SK-N-SH (cell line): ENCODE measurements at regions not wholly inside any gene's neighbourhood (a gene's known extent, or its start where the extent isn't known, plus 50 kb on each side); places are given as distances from the start of the nearest gene placed in this dataset.

Source experiments
- CTCF ChIA-PET: fragments of 300-600, 350-600 bp; formaldehyde crosslinking; extraction: SDS; loops from one replicate; lab custom pipeline; 2021; lab: Yijun Ruan, JAX
- POLR2A ChIA-PET: fragments of 350-600 bp; sonication (Branson Sonifier 250); formaldehyde crosslinking; extraction: SDS; loops from one replicate; lab custom pipeline; 2020; ENCODE audit warnings: antibody characterized with exemption, inconsistent platforms; lab: Yijun Ruan, JAX
- DNase-seq: peaks from one replicate; pipeline ENCODE4 v3.0.0; 2012
- H2AFZ ChIP-seq: fragments of 200-600 bp; sonication (generic); 2 replicates; pipeline ENCODE4 v1.8.1; 2016; ENCODE audit warnings: antibody characterized with exemption, mild to moderate bottlenecking, low read depth
- H3F3A ChIP-seq: fragments of 200-600 bp; sonication (generic); replicated peaks from 2 replicates; pipeline ENCODE3; 2016; ENCODE audit warnings: antibody characterized with exemption, mild to moderate bottlenecking; ENCODE audit not compliant: insufficient read depth
- H3K27ac ChIP-seq, 2 experiments: fragments of 200-500 bp in 1 of 2; fragments of 200-600 bp in 1 of 2; sonication (Bioruptor generic) in 1 of 2; sonication (generic), shearing (Covaris generic) in 1 of 2; 2 replicates each; pipeline versions ENCODE4 v1.5.1 to v1.6.1; 2014 to 2016; ENCODE audit warnings: low read depth in 2 of 2, inconsistent platforms in 1 of 2, low read length in 1 of 2, mild to moderate bottlenecking in 1 of 2, mixed read lengths in 1 of 2
- H3K27me3 ChIP-seq: fragments of 200-600 bp; sonication (generic), shearing (Covaris generic); 2 replicates; pipeline ENCODE4 v1.6.1; 2016; ENCODE audit warnings: mixed run types; ENCODE audit not compliant: insufficient read depth
- H3K36me3 ChIP-seq, 2 experiments: fragments of 200-500 bp in 1 of 2; fragments of 200-600 bp in 1 of 2; sonication (Bioruptor generic) in 1 of 2; sonication (generic) in 1 of 2; replicated peaks in 1 of 2; 2 replicates each; pipeline versions ENCODE3 to v1.5.1; 2014 to 2016; ENCODE audit warnings: low read length in 1 of 2, mild to moderate bottlenecking in 1 of 2; ENCODE audit not compliant: insufficient read depth in 2 of 2, control insufficient read depth in 1 of 2
- H3K4me1 ChIP-seq, 2 experiments: fragments of 200-500 bp in 1 of 2; fragments of 200-600 bp in 1 of 2; sonication (Bioruptor generic) in 1 of 2; sonication (generic), shearing (Covaris generic) in 1 of 2; 2 replicates each; pipeline versions ENCODE4 v1.5.1 to v1.6.1; 2014 to 2016; ENCODE audit warnings: low read depth in 1 of 2, low read length in 1 of 2, mixed run types in 1 of 2; ENCODE audit not compliant: insufficient read depth in 2 of 2, control insufficient read depth in 1 of 2
- H3K4me2 ChIP-seq: fragments of 200-600 bp; sonication (generic), shearing (Covaris generic); 2 replicates; pipeline ENCODE4 v1.6.1; 2017; ENCODE audit warnings: mixed run types
- H3K4me3 ChIP-seq, 2 experiments: fragments of 200-500 bp in 1 of 2; fragments of 200-600 bp in 1 of 2; sonication (Bioruptor generic) in 1 of 2; sonication (generic), shearing (Covaris generic) in 1 of 2; 2 replicates each; pipeline versions ENCODE4 v1.5.1 to v1.8.1; 2014 to 2016; ENCODE audit warnings: low read depth in 2 of 2, inconsistent platforms in 1 of 2, low read length in 1 of 2, mild to moderate bottlenecking in 1 of 2, mixed read lengths in 1 of 2, moderate library complexity in 1 of 2
- H3K79me2 ChIP-seq: fragments of 200-600 bp; sonication (generic); 2 replicates; pipeline ENCODE4 v1.8.1; 2017; ENCODE audit warnings: mild to moderate bottlenecking; ENCODE audit not compliant: insufficient read depth
- H3K9ac ChIP-seq: fragments of 200-600 bp; sonication (generic); 2 replicates; pipeline ENCODE4 v1.6.1; 2017; ENCODE audit warnings: mixed run types
- H3K9me2 ChIP-seq: fragments of 200-600 bp; sonication (generic); 2 replicates; pipeline ENCODE4 v1.6.1; 2017; ENCODE audit warnings: mixed run types
- H3K9me3 ChIP-seq: fragments of 200-600 bp; sonication (generic); 2 replicates; pipeline ENCODE4 v1.6.1; 2017; ENCODE audit warnings: mixed run types, mild to moderate bottlenecking, moderate library complexity
- H4K20me1 ChIP-seq: fragments of 200-600 bp; sonication (generic); 2 replicates; pipeline ENCODE4 v1.6.1; 2017; ENCODE audit warnings: mild to moderate bottlenecking, mixed run types; ENCODE audit not compliant: insufficient read depth
- CHD2 ChIP-seq: fragments of 150-350 bp; IDR thresholded peaks from 2 replicates; pipeline ENCODE4 v1.6.1; 2018; ENCODE audit warnings: low read length; ENCODE audit not compliant: partially characterized antibody
- CTCF ChIP-seq: fragments of 200-600 bp; sonication (generic); IDR thresholded peaks from 2 replicates; pipeline ENCODE4 v1.6.1; 2017; ENCODE audit warnings: antibody characterized with exemption, mild to moderate bottlenecking, moderate library complexity
- EP300 ChIP-seq, 2 experiments: IDR thresholded peaks; 2 replicates each; pipeline versions ENCODE4 v1.4.0 to v1.6.1; 2012; ENCODE audit warnings: borderline replicate concordance in 1 of 2, low read depth in 1 of 2, low read length in 1 of 2
- FOSL2 ChIP-seq: IDR thresholded peaks from 2 replicates; pipeline ENCODE4 v1.4.0; 2012; ENCODE audit warnings: low read depth, mild to moderate bottlenecking, moderate library complexity, borderline replicate concordance
- FOXJ3 ChIP-seq: sonication (generic); formaldehyde crosslinking; IDR thresholded peaks from 2 replicates; pipeline ENCODE4 v1.5.1; 2020; ENCODE audit warnings: mild to moderate bottlenecking, missing genetic modification reagents
- FOXM1 ChIP-seq: IDR thresholded peaks from 2 replicates; pipeline ENCODE4 v1.4.0; 2012; ENCODE audit warnings: low read depth, mild to moderate bottlenecking
- GABPA ChIP-seq: IDR thresholded peaks from 2 replicates; pipeline ENCODE4 v1.4.0; 2012; ENCODE audit warnings: low read depth, mild to moderate bottlenecking
- GATA2 ChIP-seq: sonication (generic); formaldehyde crosslinking; IDR thresholded peaks from 2 replicates; pipeline ENCODE4 v1.5.0; 2020; ENCODE audit warnings: mild to moderate bottlenecking, missing genetic modification reagents
- JUND ChIP-seq: IDR thresholded peaks from 2 replicates; pipeline ENCODE4 v1.4.0; 2012
- MAX ChIP-seq: IDR thresholded peaks from 2 replicates; pipeline ENCODE4 v1.4.0; 2012; ENCODE audit warnings: low read depth
- MEF2A ChIP-seq: IDR thresholded peaks from 2 replicates; pipeline ENCODE4 v1.4.0; 2012; ENCODE audit warnings: low read depth, borderline replicate concordance
- PBX3 ChIP-seq: IDR thresholded peaks from 2 replicates; pipeline ENCODE4; 2012
- RAD21 ChIP-seq: IDR thresholded peaks from 2 replicates; pipeline ENCODE4 v1.6.1; 2012; ENCODE audit warnings: mild to moderate bottlenecking, low read length
- REST ChIP-seq: IDR thresholded peaks from 2 replicates; pipeline ENCODE4 v1.6.1; 2012; ENCODE audit warnings: mild to moderate bottlenecking, low read depth, low read length, moderate library complexity
- RXRA ChIP-seq: IDR thresholded peaks from 2 replicates; pipeline ENCODE4 v1.4.0; 2012; ENCODE audit warnings: low read depth, mild to moderate bottlenecking, borderline replicate concordance
- SIN3A ChIP-seq: IDR thresholded peaks from 2 replicates; pipeline ENCODE4 v1.6.1; 2012; ENCODE audit warnings: low read depth, mild to moderate bottlenecking, low read length, moderate library complexity, borderline replicate concordance
- SMC3 ChIP-seq: IDR thresholded peaks from 2 replicates; pipeline ENCODE4 v1.6.1; 2012; ENCODE audit warnings: low read depth, low read length, improper control_type of control experiment
- TCF12 ChIP-seq: IDR thresholded peaks from 2 replicates; pipeline ENCODE4 v1.4.0; 2012
- TEAD4 ChIP-seq: IDR thresholded peaks from 2 replicates; pipeline ENCODE4 v1.4.0; 2012; ENCODE audit warnings: mild to moderate bottlenecking, borderline replicate concordance; ENCODE audit not compliant: insufficient read depth
- USF1 ChIP-seq: IDR thresholded peaks from 2 replicates; pipeline ENCODE4 v1.4.0; 2012; ENCODE audit warnings: low read depth, borderline replicate concordance
- YY1 ChIP-seq: IDR thresholded peaks from 2 replicates; pipeline ENCODE4 v1.4.0; 2012; ENCODE audit warnings: low read depth, mild to moderate bottlenecking
- WGBS: methylation state at CpG from one replicate; pipeline ENCODE4 v1.1.6; 2017; ENCODE audit warnings: low lambda C conversion rate; 5-methylcytosine and 5-hydroxymethylcytosine counted together

GRCh38 chr18:73156117-73156516 is 288.3 kb upstream of the NETO1 start:
- Histone ChIP-seq H3K9ac (no peak overlapping the region), H3F3A (no peaks in the 10 kb centered on the region), H3K4me3 (no peak overlapping the region), H3K36me3 (no peaks in the 10 kb centered on the region), H2AFZ (no peak overlapping the region), H3K4me1 (no peaks in the 10 kb centered on the region), H3K27ac (no peak overlapping the region), H3K27me3 (no peaks in the 10 kb centered on the region; the same call in 1 of the 2 replicates), H4K20me1 (no peaks in the 10 kb centered on the region), H3K9me3 (no peaks in the 10 kb centered on the region), H3K9me2 (no peaks in the 10 kb centered on the region), H3K79me2 (no peaks in the 10 kb centered on the region), H3K4me2 (no peak overlapping the region)
- TF ChIP-seq REST (no peak), EP300 (IDR thresholded peaks at IDR 0.05; ENCODE audit: borderline replicate concordance in 1 of 2, low read depth in 1 of 2, low read length in 1 of 2) (no peak), YY1 (no peak), PBX3 (no peak), RXRA (no peak), FOXM1 (no peak), FOXJ3 (CRISPR knock-in tag) (no peak), GATA2 (CRISPR knock-in tag) (no peak), SIN3A (no peak), MAX (no peak), TEAD4 (no peak), MEF2A (no peak), CHD2 (no peak), JUND (no peak)
- no peak for DNase-seq
- CTCF ChIA-PET, result no interaction called here
- POLR2A ChIA-PET, result no interaction called here

- Histone ChIP-seq H3K4me1 (no peaks in the 10 kb centered on the region), H3F3A (no peaks in the 10 kb centered on the region), H3K4me3 (no peak overlapping the region), H3K9ac (no peak overlapping the region), H3K36me3 (no peaks in the 10 kb centered on the region), H3K9me2 (no peaks in the 10 kb centered on the region), H3K4me2 (no peak overlapping the region), H3K79me2 (no peaks in the 10 kb centered on the region), H3K27me3 (no peaks in the 10 kb centered on the region; the same call in 1 of the 2 replicates), H4K20me1 (no peaks in the 10 kb centered on the region), H2AFZ (no peak overlapping the region), H3K9me3 (no peaks in the 10 kb centered on the region), H3K27ac (no peak overlapping the region)
- 10% methylated on average over 2 of the region's 2 CpGs for WGBS
- CTCF ChIA-PET, result no interaction called here
- DNase-seq, result no peak
- POLR2A ChIA-PET, result no interaction called here
- TF ChIP-seq USF1 (no peak), YY1 (no peak), SMC3 (no peak), GATA2 (CRISPR knock-in tag) (no peak), RAD21 (no peak), GABPA (no peak), TCF12 (no peak), FOSL2 (no peak), CTCF (no peak), SIN3A (no peak)
Observed at GRCh38 chr18:73153271-73153670, 285.5 kb upstream of the NETO1 start.
